ENCODE measurements at regions not wholly inside any gene's neighbourhood (a gene's known extent, or its start where the extent isn't known, plus 50 kb on each side); places are given as distances from the start of the nearest gene placed in this dataset.
A peak's percentile ranks its signal among the peaks of the same experiment; 100 is the strongest.
"Not testable (repeated sequence)": the region's sequence is repeated elsewhere in the genome, so short reads cannot be mapped to it uniquely, and the experiment has no call there.

DNA sequence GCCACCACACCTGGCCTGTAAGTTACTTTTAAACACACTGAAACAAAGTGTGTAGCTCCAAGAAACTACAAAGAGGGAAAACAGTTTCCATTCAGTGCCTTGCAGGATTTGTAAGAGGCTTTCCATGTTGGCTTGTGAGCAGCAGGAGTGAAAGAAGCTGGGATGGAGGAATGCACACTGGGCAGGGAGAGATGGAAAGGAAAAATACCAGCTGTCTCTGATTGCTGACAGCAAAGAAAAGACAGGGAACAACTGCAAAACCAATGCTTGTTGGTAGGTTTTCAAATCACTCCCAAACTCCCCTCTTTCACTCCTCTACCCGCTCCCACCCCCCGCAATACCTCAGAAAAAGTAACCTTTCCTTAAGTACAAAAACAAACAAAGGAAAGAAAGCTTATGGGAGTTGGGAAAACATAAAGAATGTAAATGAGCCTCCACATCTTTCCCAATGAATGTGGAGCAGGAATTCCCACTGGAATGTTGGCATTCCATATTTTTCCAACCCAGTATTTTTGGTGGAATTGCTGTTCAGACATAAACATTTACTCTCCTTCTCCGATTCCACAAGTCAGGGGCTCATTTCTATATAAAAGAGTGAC is 166.1 kb downstream of the THBS2 start:
- peak; percentile 5 for DNase-seq
- Histone ChIP-seq H3K27me3 (ENCODE audit: insufficient read depth, low read length, poor library complexity) (no peaks in the 10 kb centered on the region), H2AK5ac (ENCODE audit: low read length) (no peak overlapping the region), H3K56ac (ENCODE audit: low read length) (no peak overlapping the region), H3K27ac (ENCODE audit: low read depth, low read length) (no peak overlapping the region), H3K18ac (ENCODE audit: low read length) (no peak overlapping the region), H4K8ac (ENCODE audit: low read depth, low read length) (no peak overlapping the region), H3K4ac (ENCODE audit: low read depth, low read length) (no peak overlapping the region), H3K23ac (ENCODE audit: low read length) (no peak overlapping the region), H2BK120ac (ENCODE audit: low read depth, low read length) (no peak overlapping the region), H2BK5ac (ENCODE audit: low read length) (no peak overlapping the region), H3K4me3 (ENCODE audit: low read length) (no peak overlapping the region), H3K79me1 (ENCODE audit: low read length) (no peaks in the 10 kb centered on the region), H3K9ac (ENCODE audit: low read length) (no peak overlapping the region), H3K4me2 (ENCODE audit: low read length) (no peak overlapping the region), H4K5ac (ENCODE audit: low read length) (no peak overlapping the region), H3K79me2 (ENCODE audit: control insufficient read depth, insufficient read depth, low read length) (no peaks in the 10 kb centered on the region), H3K4me1 (ENCODE audit: control insufficient read depth, low read depth, low read length) (no peaks in the 10 kb centered on the region), H2BK15ac (replicated peaks; ENCODE audit: low read depth) (no peak overlapping the region), H3K36me3 (ENCODE audit: control insufficient read depth, insufficient read depth, low read length) (no peaks in the 10 kb centered on the region)
- WGBS (ENCODE audit: extremely low coverage, insufficient coverage, low lambda C conversion rate), result no CpG with 5 or more reads among the region's 3 CpGs

- H3K56ac ChIP-seq (ENCODE audit: low read length); H2BK5ac ChIP-seq (ENCODE audit: low read length); H3K4me3 ChIP-seq (ENCODE audit: low read length); H3K23ac ChIP-seq (ENCODE audit: low read length); DNase-seq; H3K4me2 ChIP-seq (ENCODE audit: low read length); H3K9ac ChIP-seq (ENCODE audit: low read length); H3K79me2 ChIP-seq (ENCODE audit: control insufficient read depth, insufficient read depth, low read length); H2AK5ac ChIP-seq (ENCODE audit: low read length); H3K27ac ChIP-seq (ENCODE audit: low read depth, low read length); H3K18ac ChIP-seq (ENCODE audit: low read length); H3K27me3 ChIP-seq (ENCODE audit: insufficient read depth, low read length, poor library complexity); H4K5ac ChIP-seq (ENCODE audit: low read length); H3K4me1 ChIP-seq (ENCODE audit: control insufficient read depth, low read depth, low read length); H2BK15ac ChIP-seq (replicated peaks; ENCODE audit: low read depth); H4K8ac ChIP-seq (ENCODE audit: low read depth, low read length); H3K79me1 ChIP-seq (ENCODE audit: low read length); H2BK120ac ChIP-seq (ENCODE audit: low read depth, low read length); H3K4ac ChIP-seq (ENCODE audit: low read depth, low read length); H3K36me3 ChIP-seq (ENCODE audit: control insufficient read depth, insufficient read depth, low read length): not testable (repeated sequence)
- no CpG with 5 or more reads among the region's 6 CpGs for WGBS (ENCODE audit: extremely low coverage, insufficient coverage, low lambda C conversion rate)
Observed at GRCh38 chr6:169086616-169087015, 167.0 kb downstream of the THBS2 start.

DNA sequence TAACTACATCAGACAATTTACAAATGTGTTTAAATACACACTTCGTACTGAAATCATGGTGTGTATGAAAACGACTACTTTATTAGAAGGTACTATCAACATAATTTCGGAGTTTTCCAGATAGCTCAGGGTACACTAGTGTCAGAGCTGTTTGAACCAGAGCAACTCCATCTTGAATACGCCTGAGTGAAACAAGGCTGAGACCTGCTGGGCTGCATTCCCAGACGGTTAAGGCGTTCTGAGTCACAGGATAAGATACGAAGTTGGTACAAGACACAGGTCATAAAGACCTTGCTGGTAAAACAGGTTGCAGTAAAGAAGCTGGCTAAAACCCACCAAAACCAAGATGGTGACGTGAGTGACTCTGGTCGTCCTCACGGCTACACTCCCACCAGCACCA is 167.6 kb downstream of the THBS2 start:
- no peak overlapping the region for H2BK5ac ChIP-seq (ENCODE audit: low read length)
- no peak overlapping the region for H3K9ac ChIP-seq (ENCODE audit: low read length)
- no peak overlapping the region for H3K18ac ChIP-seq (ENCODE audit: low read length)
- no CpG with 5 or more reads among the region's 10 CpGs for WGBS (ENCODE audit: extremely low coverage, insufficient coverage, low lambda C conversion rate)
- H3K4me3 ChIP-seq (ENCODE audit: low read length), result no peak overlapping the region
- H3K4me1 ChIP-seq (ENCODE audit: control insufficient read depth, low read depth, low read length), result no peaks in the 10 kb centered on the region
- H3K4ac ChIP-seq (ENCODE audit: low read depth, low read length), result no peak overlapping the region
- H3K23ac ChIP-seq (ENCODE audit: low read length), result no peak overlapping the region
- no peaks in the 10 kb centered on the region for H3K79me1 ChIP-seq (ENCODE audit: low read length)
- H3K27ac ChIP-seq (ENCODE audit: low read depth, low read length), result no peak overlapping the region
- no peak overlapping the region for H2AK5ac ChIP-seq (ENCODE audit: low read length)
- no peak overlapping the region for H2BK15ac ChIP-seq (replicated peaks; ENCODE audit: low read depth)
- no peak overlapping the region for H3K4me2 ChIP-seq (ENCODE audit: low read length)
- no peaks in the 10 kb centered on the region for H3K36me3 ChIP-seq (ENCODE audit: control insufficient read depth, insufficient read depth, low read length)
- no peak overlapping the region for H4K8ac ChIP-seq (ENCODE audit: low read depth, low read length)
- peak; percentile 53 for DNase-seq
- no peaks in the 10 kb centered on the region for H3K79me2 ChIP-seq (ENCODE audit: control insufficient read depth, insufficient read depth, low read length)
- no peaks in the 10 kb centered on the region for H3K27me3 ChIP-seq (ENCODE audit: insufficient read depth, low read length, poor library complexity)
- no peak overlapping the region for H4K5ac ChIP-seq (ENCODE audit: low read length)
- no peak overlapping the region for H3K56ac ChIP-seq (ENCODE audit: low read length)
- H2BK120ac ChIP-seq (ENCODE audit: low read depth, low read length), result no peak overlapping the region

DNA sequence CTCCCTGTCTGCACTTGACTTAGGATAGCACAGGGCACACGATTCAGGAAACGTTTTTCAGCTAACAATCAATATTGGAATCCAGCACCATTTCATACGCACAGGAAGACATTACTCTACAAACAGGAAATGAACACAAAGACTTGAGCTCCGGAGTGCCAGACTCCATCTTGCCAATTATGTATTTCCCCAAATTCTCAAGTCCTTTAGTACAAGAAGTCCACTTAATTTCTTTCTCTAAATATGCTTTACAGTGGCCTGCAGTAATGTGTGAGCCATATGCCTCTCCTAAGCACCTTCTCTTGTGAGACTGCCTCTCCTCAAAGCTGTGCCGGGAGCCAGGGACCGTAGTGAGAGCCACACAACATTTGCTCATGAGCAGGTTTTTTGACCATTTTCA is 168.2 kb downstream of the THBS2 start:
- H3K79me2 ChIP-seq (ENCODE audit: control insufficient read depth, insufficient read depth, low read length), result no peaks in the 10 kb centered on the region
- no peak overlapping the region for H3K27ac ChIP-seq (ENCODE audit: low read depth, low read length)
- no peak overlapping the region for H3K4me3 ChIP-seq (ENCODE audit: low read length)
- H4K5ac ChIP-seq (ENCODE audit: low read length), result no peak overlapping the region
- no peaks in the 10 kb centered on the region for H3K36me3 ChIP-seq (ENCODE audit: control insufficient read depth, insufficient read depth, low read length)
- no CpG with 5 or more reads among the region's 6 CpGs for WGBS (ENCODE audit: extremely low coverage, insufficient coverage, low lambda C conversion rate)
- no peak overlapping the region for H3K9ac ChIP-seq (ENCODE audit: low read length)
- H2BK15ac ChIP-seq (replicated peaks; ENCODE audit: low read depth), result no peak overlapping the region
- no peak overlapping the region for H2BK5ac ChIP-seq (ENCODE audit: low read length)
- H2BK120ac ChIP-seq (ENCODE audit: low read depth, low read length), result no peak overlapping the region
- no peak overlapping the region for H3K56ac ChIP-seq (ENCODE audit: low read length)
- no peak overlapping the region for H3K4ac ChIP-seq (ENCODE audit: low read depth, low read length)
- no peak overlapping the region for H3K23ac ChIP-seq (ENCODE audit: low read length)
- no peak overlapping the region for H4K8ac ChIP-seq (ENCODE audit: low read depth, low read length)
- H2AK5ac ChIP-seq (ENCODE audit: low read length), result no peak overlapping the region
- no peaks in the 10 kb centered on the region for H3K79me1 ChIP-seq (ENCODE audit: low read length)
- no peak for DNase-seq
- no peaks in the 10 kb centered on the region for H3K4me1 ChIP-seq (ENCODE audit: control insufficient read depth, low read depth, low read length)
- H3K18ac ChIP-seq (ENCODE audit: low read length), result no peak overlapping the region
- no peak overlapping the region for H3K4me2 ChIP-seq (ENCODE audit: low read length)
- H3K27me3 ChIP-seq (ENCODE audit: insufficient read depth, low read length, poor library complexity), result no peaks in the 10 kb centered on the region

GRCh38 chr6:169084557-169084956 is 169.1 kb downstream of the THBS2 start:
- not testable (repeated sequence) for H2BK120ac ChIP-seq (ENCODE audit: low read depth, low read length); H3K79me2 ChIP-seq (ENCODE audit: control insufficient read depth, insufficient read depth, low read length); H3K27me3 ChIP-seq (ENCODE audit: insufficient read depth, low read length, poor library complexity); H3K9ac ChIP-seq (ENCODE audit: low read length); H2BK15ac ChIP-seq (replicated peaks; ENCODE audit: low read depth); H2AK5ac ChIP-seq (ENCODE audit: low read length); H4K8ac ChIP-seq (ENCODE audit: low read depth, low read length); H3K36me3 ChIP-seq (ENCODE audit: control insufficient read depth, insufficient read depth, low read length); H3K56ac ChIP-seq (ENCODE audit: low read length); H3K79me1 ChIP-seq (ENCODE audit: low read length); H3K4me3 ChIP-seq (ENCODE audit: low read length); H2BK5ac ChIP-seq (ENCODE audit: low read length); H4K5ac ChIP-seq (ENCODE audit: low read length); H3K4me2 ChIP-seq (ENCODE audit: low read length); H3K4ac ChIP-seq (ENCODE audit: low read depth, low read length); H3K27ac ChIP-seq (ENCODE audit: low read depth, low read length); DNase-seq; H3K18ac ChIP-seq (ENCODE audit: low read length); H3K4me1 ChIP-seq (ENCODE audit: control insufficient read depth, low read depth, low read length); H3K23ac ChIP-seq (ENCODE audit: low read length)
- no CpG with 5 or more reads among the region's 13 CpGs for WGBS (ENCODE audit: extremely low coverage, insufficient coverage, low lambda C conversion rate)

GRCh38 chr6:169084067-169084466 is 169.6 kb downstream of the THBS2 start:
- H3K27ac ChIP-seq (ENCODE audit: low read depth, low read length), result no peak overlapping the region
- no peak overlapping the region for H2BK15ac ChIP-seq (replicated peaks; ENCODE audit: low read depth)
- H2BK5ac ChIP-seq (ENCODE audit: low read length), result no peak overlapping the region
- WGBS (ENCODE audit: extremely low coverage, insufficient coverage, low lambda C conversion rate), result no CpG with 5 or more reads among the region's 10 CpGs
- H3K79me1 ChIP-seq (ENCODE audit: low read length), result no peaks in the 10 kb centered on the region
- H3K4me1 ChIP-seq (ENCODE audit: control insufficient read depth, low read depth, low read length), result no peaks in the 10 kb centered on the region
- no peak overlapping the region for H3K18ac ChIP-seq (ENCODE audit: low read length)
- no peak overlapping the region for H2AK5ac ChIP-seq (ENCODE audit: low read length)
- H3K56ac ChIP-seq (ENCODE audit: low read length), result no peak overlapping the region
- H3K4me3 ChIP-seq (ENCODE audit: low read length), result no peak overlapping the region
- no peak overlapping the region for H4K5ac ChIP-seq (ENCODE audit: low read length)
- H3K4me2 ChIP-seq (ENCODE audit: low read length), result no peak overlapping the region
- H4K8ac ChIP-seq (ENCODE audit: low read depth, low read length), result no peak overlapping the region
- H3K27me3 ChIP-seq (ENCODE audit: insufficient read depth, low read length, poor library complexity), result no peaks in the 10 kb centered on the region
- no peaks in the 10 kb centered on the region for H3K36me3 ChIP-seq (ENCODE audit: control insufficient read depth, insufficient read depth, low read length)
- H3K4ac ChIP-seq (ENCODE audit: low read depth, low read length), result no peak overlapping the region
- H3K9ac ChIP-seq (ENCODE audit: low read length), result no peak overlapping the region
- DNase-seq, result no peak
- H3K23ac ChIP-seq (ENCODE audit: low read length), result no peak overlapping the region
- no peaks in the 10 kb centered on the region for H3K79me2 ChIP-seq (ENCODE audit: control insufficient read depth, insufficient read depth, low read length)
- no peak overlapping the region for H2BK120ac ChIP-seq (ENCODE audit: low read depth, low read length)
